Right atrium auricular region (tissue), 2 donors: ENCODE measurements at regions not wholly inside any gene's neighbourhood (a gene's known extent, or its start where the extent isn't known, plus 50 kb on each side); places are given as distances from the start of the nearest gene placed in this dataset.

Experiments used
- DNase-seq: peaks from one replicate; pipeline ENCODE4 v3.0.0-alpha.2; 2019; ENCODE audit warnings: low spot score
- H3K27ac ChIP-seq, 2 donors: fragments of 200-600 bp; sonication (generic); 1 replicate in 1 of 2; 2 replicates in 1 of 2; pipeline ENCODE4 v1.5.1; 2016 to 2019
- H3K27me3 ChIP-seq, 2 donors: fragments of 200-600 bp; sonication (generic); one replicate each; pipeline versions ENCODE4 v1.5.1 to v1.6.0; 2017 to 2019
- H3K36me3 ChIP-seq: fragments of 200-600 bp; sonication (generic); one replicate; pipeline ENCODE4 v1.5.1; 2016
- H3K4me1 ChIP-seq, 2 donors: fragments of 200-600 bp; sonication (generic); one replicate each; pipeline versions ENCODE4 v1.5.1 to v1.6.0; 2017 to 2019
- H3K4me3 ChIP-seq, 2 donors: fragments of 200-600 bp; sonication (generic); 1 replicate in 1 of 2; 2 replicates in 1 of 2; pipeline ENCODE4 v1.5.1; 2017 to 2019; ENCODE audit warnings: mild to moderate bottlenecking in 1 of 2, moderate library complexity in 1 of 2
- H3K9me3 ChIP-seq, 2 donors: fragments of 200-600 bp; sonication (generic); one replicate each; pipeline ENCODE4 v1.5.1; 2019
- CTCF ChIP-seq, 2 donors: fragments of 200-600 bp; sonication (generic); IDR thresholded peaks; one replicate each; pipeline ENCODE4 v1.5.1; 2019; ENCODE audit warnings: antibody characterized with exemption in 2 of 2

DNA sequence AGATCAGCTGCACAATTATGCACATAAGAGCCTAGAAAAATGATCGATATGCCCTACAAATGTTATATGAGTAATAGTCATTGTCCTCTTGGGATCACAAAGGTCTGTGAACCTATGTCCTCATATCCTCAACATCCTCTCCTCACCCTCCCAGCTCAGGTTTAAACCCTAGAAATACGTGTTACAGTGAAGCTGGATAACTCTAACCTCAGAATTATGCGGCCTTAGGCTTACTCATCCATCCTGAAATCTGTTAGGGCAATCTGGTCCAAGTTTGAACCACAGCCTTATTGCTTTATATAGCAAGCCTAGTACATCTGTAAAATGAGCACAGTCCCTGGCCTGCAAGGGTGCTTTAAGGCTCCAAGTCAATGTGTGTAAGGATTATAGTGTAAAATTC, 84.2 kb upstream of the FRMD4A start:
- H3K27ac ChIP-seq = no peak overlapping the region
- H3K9me3 ChIP-seq = no peaks in the 10 kb centered on the region
- H3K4me3 ChIP-seq = no peak overlapping the region

GRCh38 chr10:14413523-14413922, 82.8 kb upstream of the FRMD4A start:
- TF ChIP-seq CTCF (IDR thresholded peaks at IDR 0.05) = no peak
- Histone ChIP-seq H3K4me1 (no peaks in the 10 kb centered on the region), H3K9me3 (no peaks in the 10 kb centered on the region), H3K4me3 (no peak overlapping the region), H3K27ac (no peak overlapping the region), H3K36me3 (no peaks in the 10 kb centered on the region), H3K27me3 (no peaks in the 10 kb centered on the region)
- DNase-seq = no peak

More for the DNA sequence above, 84.2 kb upstream of the FRMD4A start:
- no peaks in the 10 kb centered on the region for H3K27me3 ChIP-seq
- no peak for DNase-seq
- no peak for TF ChIP-seq CTCF (IDR thresholded peaks at IDR 0.05)
- H3K4me1 ChIP-seq = no peaks in the 10 kb centered on the region
- no peaks in the 10 kb centered on the region for H3K36me3 ChIP-seq

DNA sequence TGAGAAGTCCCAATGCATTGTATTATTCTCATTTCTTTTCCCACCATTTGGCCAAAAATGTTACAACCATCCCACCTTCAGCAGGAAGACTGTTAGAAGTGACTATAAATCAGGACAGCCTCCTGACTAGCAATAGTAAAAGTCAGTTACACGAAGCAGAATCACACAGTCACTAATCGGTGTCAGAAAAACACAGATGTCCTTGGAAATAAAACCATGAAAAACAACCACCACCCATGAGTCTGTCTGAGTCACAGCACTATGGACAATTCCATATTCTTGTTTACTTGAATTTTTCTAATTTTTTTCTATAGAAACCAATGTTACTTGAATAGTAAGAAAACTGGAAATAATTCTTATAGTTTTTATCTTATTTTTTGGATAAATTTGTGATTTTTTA, 81.9 kb upstream of the FRMD4A start:
- Histone ChIP-seq H3K36me3 (no peaks in the 10 kb centered on the region), H3K4me3 (no peak overlapping the region), H3K4me1 (no peaks in the 10 kb centered on the region), H3K9me3 (no peaks in the 10 kb centered on the region), H3K27ac (no peak overlapping the region), H3K27me3 (no peaks in the 10 kb centered on the region)
- TF ChIP-seq CTCF (IDR thresholded peaks at IDR 0.05) = no peak
- no peak for DNase-seq

- Histone ChIP-seq H3K4me3 (no peak overlapping the region), H3K4me1 (no peaks in the 10 kb centered on the region), H3K27ac (no peak overlapping the region), H3K27me3 (no peaks in the 10 kb centered on the region), H3K9me3 (no peaks in the 10 kb centered on the region), H3K36me3 (no peaks in the 10 kb centered on the region)
- no peak for DNase-seq
- no peak for TF ChIP-seq CTCF (IDR thresholded peaks at IDR 0.05)
Measured at GRCh38 chr10:14409856-14410458, 79.2 kb upstream of the FRMD4A start.

DNA sequence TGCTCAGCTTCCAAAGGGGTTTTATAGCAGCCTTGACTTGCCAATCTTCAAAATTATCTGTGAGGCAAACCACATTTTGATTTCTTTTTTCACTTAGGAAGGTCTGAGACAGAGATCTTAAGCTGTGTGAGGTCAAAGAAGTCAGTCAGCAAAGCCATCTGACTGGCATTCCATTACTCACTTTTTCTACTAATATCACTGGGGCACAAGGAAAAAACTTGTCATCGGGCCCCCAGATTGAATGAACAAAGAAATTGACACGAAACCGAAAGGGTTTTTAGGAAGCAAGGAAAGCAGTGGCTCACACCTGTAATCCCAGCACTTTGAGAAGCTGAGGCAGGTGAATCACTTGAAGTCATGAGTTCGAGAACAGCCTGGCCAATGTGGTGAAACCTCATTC, 78.5 kb upstream of the FRMD4A start:
- no peak for DNase-seq
- H3K27me3 ChIP-seq = no peaks in the 10 kb centered on the region

More for the DNA sequence above, 78.5 kb upstream of the FRMD4A start:
- TF ChIP-seq CTCF (IDR thresholded peaks at IDR 0.05) = no peak
- no peaks in the 10 kb centered on the region for H3K36me3 ChIP-seq
- no peak overlapping the region for H3K4me3 ChIP-seq
- H3K9me3 ChIP-seq = no peaks in the 10 kb centered on the region
- H3K27ac ChIP-seq = no peak overlapping the region
- no peaks in the 10 kb centered on the region for H3K4me1 ChIP-seq
